Subcutaneous abdominal adipose tissue (tissue), 5 donors: ENCODE measurements at regions not wholly inside any gene's neighbourhood (a gene's known extent, or its start where the extent isn't known, plus 50 kb on each side); places are given as distances from the start of the nearest gene placed in this dataset.
"Not testable (repeated sequence)": the region's sequence is repeated elsewhere in the genome, so short reads cannot be mapped to it uniquely, and the experiment has no call there.

Experiments used
- H3K27ac ChIP-seq: one replicate; pipeline ENCODE4 v1.7.0; 2013; ENCODE audit warnings: low read depth, mild to moderate bottlenecking, inconsistent platforms, low read length, moderate library complexity
- H3K27me3 ChIP-seq, 5 donors: one replicate each; pipeline ENCODE4 v1.7.0; 2013; ENCODE audit warnings: low read length in 5 of 5, inconsistent platforms in 1 of 5; ENCODE audit not compliant: control insufficient read depth in 5 of 5, insufficient read depth in 4 of 5
- H3K36me3 ChIP-seq, 5 donors: one replicate each; pipeline ENCODE4 v1.7.0; 2013; ENCODE audit warnings: low read length in 5 of 5; ENCODE audit not compliant: control insufficient read depth in 5 of 5, insufficient read depth in 5 of 5
- H3K4me1 ChIP-seq, 5 donors: one replicate each; pipeline ENCODE4 v1.7.0; 2013; ENCODE audit warnings: low read length in 5 of 5, mild to moderate bottlenecking in 3 of 5, moderate library complexity in 1 of 5; ENCODE audit not compliant: control insufficient read depth in 5 of 5, insufficient read depth in 5 of 5
- H3K4me3 ChIP-seq, 5 donors: one replicate each; pipeline ENCODE4 v1.7.0; 2013; ENCODE audit warnings: low read length in 5 of 5, low read depth in 1 of 5
- H3K9ac ChIP-seq, 5 donors: one replicate each; pipeline ENCODE4 v1.7.0; 2013; ENCODE audit warnings: low read length in 5 of 5, mild to moderate bottlenecking in 4 of 5, moderate library complexity in 3 of 5
- H3K9me3 ChIP-seq, 5 donors: one replicate each; pipeline ENCODE4 v1.7.0; 2013; ENCODE audit warnings: low read length in 5 of 5; ENCODE audit not compliant: control insufficient read depth in 5 of 5
- donor health status: healthy.
- donor health status: healthy.
- donor health status: healthy.
- donor health status: healthy.
- donor health status: healthy.

DNA sequence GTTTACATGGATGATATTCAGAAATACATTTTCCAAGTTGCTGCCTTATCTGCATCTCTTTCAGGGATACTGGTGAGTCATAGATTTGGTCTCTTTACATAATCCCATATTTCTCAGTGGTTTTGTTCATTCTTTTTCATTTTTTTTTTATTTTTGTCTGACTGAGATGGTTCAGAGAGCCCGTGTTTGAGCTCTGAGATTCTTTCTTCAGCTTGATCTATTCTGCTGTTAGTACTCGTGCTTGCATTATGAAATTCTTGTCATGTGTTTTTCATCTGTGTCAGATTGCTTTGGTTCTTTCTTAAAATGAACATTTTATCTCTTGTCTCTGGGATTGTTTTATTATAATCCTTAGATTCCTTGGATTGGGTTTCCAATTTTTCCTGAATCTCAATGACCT lies 317.3 kb downstream of the DOK5 start:
- peak overlapping the region; percentile 45 for H3K27ac ChIP-seq
- H3K27me3 ChIP-seq = no peaks in the 10 kb centered on the region
- H3K36me3 ChIP-seq = no peaks in the 10 kb centered on the region
- no peak overlapping the region for H3K4me3 ChIP-seq
- H3K9ac ChIP-seq = peak overlapping the region in 1 of 5 donors; percentile 47
- H3K9me3 ChIP-seq = peaks cover 0 to 5% (median 0%) of the 10 kb centered on the region in 5 donors
- H3K4me1 ChIP-seq = peaks cover 0 to 12% (median 10%) of the 10 kb centered on the region in 5 donors

DNA sequence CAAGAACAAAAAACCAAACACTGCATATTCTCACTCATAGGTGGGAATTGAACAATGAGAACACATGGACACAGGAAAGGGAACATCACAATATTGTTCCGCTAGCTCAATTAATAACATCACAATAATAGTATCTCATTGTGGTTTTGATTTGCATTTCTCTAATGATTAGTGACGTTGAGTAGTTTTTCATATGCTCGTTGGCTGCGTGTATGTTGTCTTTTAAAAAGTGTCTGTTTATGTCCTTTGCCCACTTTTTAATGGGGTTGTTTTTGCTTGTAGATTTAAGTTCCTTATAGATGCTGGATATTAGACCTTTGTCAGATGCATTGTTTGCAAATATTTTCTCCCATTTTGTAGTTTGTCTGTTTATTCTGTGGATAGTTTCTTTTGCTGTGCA lies 312.9 kb downstream of the DOK5 start:
- not testable (repeated sequence) for H3K27me3 ChIP-seq, H3K4me1 ChIP-seq, H3K9me3 ChIP-seq, H3K4me3 ChIP-seq, H3K9ac ChIP-seq, H3K36me3 ChIP-seq, H3K27ac ChIP-seq

DNA sequence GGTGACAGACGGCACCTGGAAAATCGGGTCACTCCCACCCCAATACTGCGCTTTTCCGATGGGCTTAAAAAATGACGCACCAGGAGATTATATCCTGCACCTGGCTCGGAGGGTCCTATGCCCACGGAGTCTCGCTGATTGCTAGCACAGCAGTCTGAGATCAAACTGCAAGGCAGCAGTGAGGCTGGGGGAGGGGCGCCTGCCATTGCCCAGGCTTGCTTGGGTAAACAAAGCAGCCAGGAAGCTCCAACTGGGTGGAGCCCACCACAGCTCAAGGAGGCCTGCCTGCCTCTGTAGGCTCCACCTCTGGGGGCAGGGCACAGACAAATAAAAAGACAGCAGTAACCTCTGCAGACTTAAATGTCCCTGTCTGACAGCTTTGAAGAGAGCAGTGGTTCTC lies 307.4 kb downstream of the DOK5 start:
- H3K36me3 ChIP-seq, H3K9ac ChIP-seq, H3K9me3 ChIP-seq, H3K4me3 ChIP-seq, H3K27ac ChIP-seq, H3K27me3 ChIP-seq, H3K4me1 ChIP-seq: not testable (repeated sequence)

DNA sequence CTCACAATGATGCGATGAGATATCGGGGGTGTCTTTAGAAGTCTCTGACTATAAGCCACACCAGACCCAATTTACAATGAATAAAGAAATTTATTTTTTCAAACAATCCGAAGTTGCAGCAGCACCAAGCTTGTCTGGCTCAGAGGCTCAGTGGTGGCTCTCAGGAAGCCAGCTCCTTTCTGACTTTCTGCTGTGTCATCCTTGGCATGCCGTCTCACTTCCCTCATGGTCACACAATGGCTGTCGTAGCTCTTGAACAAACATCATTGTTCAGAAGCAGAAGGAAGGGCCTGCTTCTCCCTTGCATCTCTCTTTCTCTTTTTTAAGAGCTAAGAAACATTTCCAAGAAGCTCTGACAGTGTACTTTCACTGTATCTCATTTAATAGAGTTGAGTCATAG lies 299.0 kb downstream of the DOK5 start:
- Histone ChIP-seq H3K27ac (no peak overlapping the region), H3K9ac (no peak overlapping the region), H3K9me3 (no peaks in the 10 kb centered on the region), H3K4me1 (peaks cover 0 to 4% (median 0%) of the 10 kb centered on the region in 5 donors), H3K36me3 (no peaks in the 10 kb centered on the region), H3K27me3 (no peaks in the 10 kb centered on the region), H3K4me3 (no peak overlapping the region)

DNA sequence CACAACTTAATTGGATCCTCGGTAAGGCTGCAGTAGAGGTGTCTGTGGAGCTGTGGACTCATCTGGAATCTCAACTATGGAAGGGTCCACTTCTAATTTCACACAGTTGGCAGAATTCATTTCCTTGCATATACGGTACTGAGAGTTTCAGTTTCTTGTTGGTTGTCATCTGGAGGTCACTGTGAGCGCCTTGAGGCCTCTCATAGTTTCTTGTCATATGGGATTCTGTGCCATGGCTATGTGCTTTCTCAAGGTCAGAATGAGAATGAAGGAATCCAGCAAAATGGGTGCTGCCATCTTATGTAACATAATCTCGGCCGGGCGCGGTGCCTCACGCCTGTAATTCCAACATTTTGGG lies 298.2 kb downstream of the DOK5 start:
- no peak overlapping the region for H3K27ac ChIP-seq
- H3K4me3 ChIP-seq = no peak overlapping the region

DNA sequence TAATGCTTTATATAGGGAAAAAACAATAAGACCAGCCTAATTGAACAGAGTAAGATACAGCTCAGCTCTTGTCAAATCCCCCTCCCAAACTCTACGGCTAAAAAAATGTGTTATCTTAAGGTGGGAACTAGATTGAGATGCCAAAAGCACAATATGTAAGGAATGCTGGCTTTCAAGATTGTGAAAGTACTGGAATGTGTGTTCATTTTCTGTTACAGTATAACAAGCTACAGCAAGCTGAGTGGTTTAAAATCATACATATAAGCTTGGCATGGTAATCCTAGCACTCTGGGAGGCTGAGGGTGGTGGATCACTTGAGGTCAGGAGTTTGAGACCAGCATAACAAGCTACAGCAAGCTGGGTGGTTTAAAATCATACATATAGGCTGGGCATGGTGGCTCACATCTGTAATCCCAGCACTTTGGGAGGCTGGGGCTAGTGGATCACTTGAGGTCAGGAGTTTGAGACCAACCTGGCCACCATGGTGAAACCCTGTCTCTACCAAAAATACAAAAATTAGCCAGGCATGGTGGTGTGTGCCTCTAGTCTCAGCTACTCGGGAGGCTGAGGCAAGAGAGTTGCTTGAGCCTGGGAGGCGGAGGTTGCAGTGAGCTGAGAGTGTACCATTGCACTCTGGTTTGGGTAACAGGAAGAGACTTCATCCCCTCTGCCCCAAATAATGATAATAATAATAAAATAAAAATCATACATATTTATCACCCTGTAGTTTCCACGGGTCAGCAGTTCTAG lies 297.7 kb downstream of the DOK5 start:
- H3K27me3 ChIP-seq = no peaks in the 10 kb centered on the region
- peaks cover 0 to 4% (median 0%) of the 10 kb centered on the region in 5 donors for H3K4me1 ChIP-seq
- no peak overlapping the region for H3K27ac ChIP-seq
- H3K36me3 ChIP-seq = no peaks in the 10 kb centered on the region
- H3K9me3 ChIP-seq = no peaks in the 10 kb centered on the region
- no peak overlapping the region for H3K9ac ChIP-seq
- H3K4me3 ChIP-seq = no peak overlapping the region

More for the DNA sequence above, 298.2 kb downstream of the DOK5 start:
- H3K27me3 ChIP-seq = no peaks in the 10 kb centered on the region
- no peaks in the 10 kb centered on the region for H3K9me3 ChIP-seq
- H3K4me1 ChIP-seq = peaks cover 0 to 4% (median 0%) of the 10 kb centered on the region in 5 donors
- H3K9ac ChIP-seq = no peak overlapping the region
- H3K36me3 ChIP-seq = no peaks in the 10 kb centered on the region

DNA sequence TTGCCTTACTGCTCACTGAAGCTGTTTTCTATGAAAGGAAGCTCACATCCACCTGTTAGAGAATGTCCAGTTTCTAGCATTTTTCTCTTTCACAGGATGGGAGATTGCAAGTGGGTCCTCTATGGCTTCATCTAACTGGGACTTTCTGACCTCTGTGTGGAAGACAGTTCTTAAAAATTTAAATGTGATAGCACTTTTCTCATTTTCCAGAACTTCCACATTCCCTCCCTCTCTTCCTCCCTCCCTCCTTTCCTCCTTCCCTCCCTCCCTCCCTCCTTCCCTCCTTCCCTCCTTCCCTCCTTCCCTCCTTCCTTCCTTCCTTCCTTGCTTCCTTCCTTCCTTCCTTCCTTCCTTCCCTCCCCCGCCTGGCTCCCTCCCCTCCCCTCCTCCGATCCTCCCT lies 291.1 kb downstream of the DOK5 start:
- Histone ChIP-seq H3K4me1 (no peaks in the 10 kb centered on the region), H3K9ac (no peak overlapping the region), H3K27me3 (no peaks in the 10 kb centered on the region), H3K9me3 (no peaks in the 10 kb centered on the region), H3K27ac (no peak overlapping the region), H3K4me3 (no peak overlapping the region), H3K36me3 (no peaks in the 10 kb centered on the region)

DNA sequence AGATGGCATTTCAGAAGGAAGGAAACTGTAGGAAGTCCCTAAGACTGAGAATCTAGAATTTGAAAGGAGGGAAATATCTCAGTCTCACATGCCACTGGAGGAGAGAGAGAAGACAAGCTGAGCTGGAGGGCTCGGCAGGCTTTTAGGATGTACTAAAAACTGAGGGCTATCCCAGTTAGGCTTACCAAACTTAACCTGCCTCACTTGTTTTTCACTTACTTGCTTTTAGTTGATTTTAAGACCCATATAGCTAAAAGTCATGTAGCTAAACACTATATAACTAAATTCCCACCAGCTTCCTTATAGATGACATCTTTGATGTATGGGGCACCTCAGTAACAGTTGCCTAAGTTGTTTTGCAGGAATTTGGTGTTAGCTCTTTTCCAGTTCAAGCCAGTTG lies 288.0 kb downstream of the DOK5 start:
- H3K4me3 ChIP-seq = no peak overlapping the region
- no peaks in the 10 kb centered on the region for H3K4me1 ChIP-seq
- no peaks in the 10 kb centered on the region for H3K9me3 ChIP-seq
- no peak overlapping the region for H3K27ac ChIP-seq
- no peaks in the 10 kb centered on the region for H3K27me3 ChIP-seq
- no peaks in the 10 kb centered on the region for H3K36me3 ChIP-seq
- H3K9ac ChIP-seq = no peak overlapping the region

DNA sequence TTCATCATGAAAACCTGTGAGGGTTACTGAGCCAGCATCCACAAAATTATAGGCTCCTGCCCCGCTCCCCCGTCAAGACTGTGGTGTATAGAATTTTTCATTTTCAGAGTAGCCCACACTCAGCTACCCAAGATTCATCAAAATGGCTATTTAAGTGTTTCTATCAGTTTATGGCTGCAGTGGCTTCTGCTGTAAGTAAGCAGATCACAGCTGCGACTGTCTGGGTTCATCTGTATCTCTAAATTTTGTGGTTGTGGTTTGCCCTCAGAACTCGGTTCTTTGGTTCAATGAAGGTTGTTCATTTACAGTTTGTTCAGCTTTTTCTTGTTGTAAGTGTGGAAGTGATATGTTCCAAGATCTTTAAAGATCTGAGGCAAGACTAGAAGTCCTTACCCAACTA lies 284.2 kb downstream of the DOK5 start:
- Histone ChIP-seq H3K9ac (no peak overlapping the region), H3K4me3 (no peak overlapping the region), H3K36me3 (no peaks in the 10 kb centered on the region), H3K27ac (no peak overlapping the region), H3K4me1 (no peaks in the 10 kb centered on the region), H3K27me3 (no peaks in the 10 kb centered on the region), H3K9me3 (no peaks in the 10 kb centered on the region)

DNA sequence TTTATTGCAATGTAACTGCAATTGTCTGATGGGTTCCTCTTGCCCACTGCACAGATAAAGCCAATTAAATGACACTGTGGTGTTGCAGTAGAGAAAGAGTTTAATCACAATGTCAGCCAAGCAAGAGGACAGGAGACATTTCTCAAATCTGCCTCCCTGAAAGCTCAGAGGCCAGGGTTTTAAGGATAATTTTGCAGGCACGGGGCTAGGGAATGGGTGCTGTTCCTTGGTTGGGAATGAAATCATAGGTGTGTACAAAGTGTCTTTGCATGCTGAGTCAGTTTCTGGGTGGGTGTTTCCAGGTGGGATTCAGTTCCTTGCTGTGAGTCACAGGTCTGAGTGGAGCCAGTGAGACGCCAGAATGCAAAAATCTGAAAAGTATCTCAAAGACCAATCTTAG lies 271.4 kb downstream of the DOK5 start:
- no peaks in the 10 kb centered on the region for H3K27me3 ChIP-seq
- no peak overlapping the region for H3K27ac ChIP-seq
- H3K9me3 ChIP-seq = peaks cover 0 to 3% (median 3%) of the 10 kb centered on the region in 5 donors
- no peaks in the 10 kb centered on the region for H3K36me3 ChIP-seq
- no peak overlapping the region for H3K4me3 ChIP-seq
- H3K9ac ChIP-seq = no peak overlapping the region
- no peaks in the 10 kb centered on the region for H3K4me1 ChIP-seq
